IPS-15b (cell line): ENCODE measurements at regions not wholly inside any gene's neighbourhood (a gene's known extent, or its start where the extent isn't known, plus 50 kb on each side); places are given as distances from the start of the nearest gene placed in this dataset.

Source experiments
- H3K27me3 ChIP-seq: one replicate; pipeline ENCODE4 v1.6.1; 2013; ENCODE audit warnings: low read length; ENCODE audit not compliant: control insufficient read depth, insufficient read depth
- H3K36me3 ChIP-seq: one replicate; pipeline ENCODE4 v1.6.1; 2013; ENCODE audit warnings: low read length; ENCODE audit not compliant: control insufficient read depth, insufficient read depth
- H3K4me1 ChIP-seq: one replicate; pipeline ENCODE4 v1.6.1; 2013; ENCODE audit warnings: mild to moderate bottlenecking, low read length; ENCODE audit not compliant: control insufficient read depth, insufficient read depth
- H3K4me3 ChIP-seq: one replicate; pipeline ENCODE4 v1.5.1; 2013; ENCODE audit warnings: low read depth, low read length
- H3K9ac ChIP-seq: one replicate; pipeline ENCODE4 v1.6.1; 2013; ENCODE audit warnings: low read depth, mild to moderate bottlenecking, low read length
- H3K9me3 ChIP-seq: one replicate; pipeline ENCODE4 v1.6.1; 2013; ENCODE audit warnings: mild to moderate bottlenecking, low read length; ENCODE audit not compliant: control insufficient read depth, insufficient read depth

DNA sequence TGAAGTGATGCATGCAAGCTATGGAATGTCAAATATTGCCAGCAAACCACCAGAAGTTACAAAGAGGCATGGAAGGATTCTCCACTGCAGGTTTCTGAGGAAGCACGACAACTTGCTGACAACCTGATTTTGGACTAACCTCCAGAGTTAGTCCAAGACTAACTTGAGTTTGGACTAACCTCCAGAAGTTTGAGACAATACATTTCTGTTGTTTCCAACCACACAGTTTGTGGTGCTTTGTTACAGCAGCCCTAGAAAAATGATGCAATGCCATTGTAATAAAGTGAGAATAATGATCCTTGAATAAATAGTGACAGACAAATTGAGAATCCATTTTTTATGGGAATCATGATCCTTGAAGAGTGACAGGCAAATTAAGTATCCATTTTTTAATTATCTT, 169.9 kb upstream of the HDDC2 start:
- Histone ChIP-seq H3K4me3 (no peak overlapping the region), H3K36me3 (no peaks in the 10 kb centered on the region), H3K4me1 (peaks cover 12% of the 10 kb centered on the region), H3K9me3 (no peaks in the 10 kb centered on the region), H3K27me3 (no peaks in the 10 kb centered on the region), H3K9ac (no peak overlapping the region)

DNA sequence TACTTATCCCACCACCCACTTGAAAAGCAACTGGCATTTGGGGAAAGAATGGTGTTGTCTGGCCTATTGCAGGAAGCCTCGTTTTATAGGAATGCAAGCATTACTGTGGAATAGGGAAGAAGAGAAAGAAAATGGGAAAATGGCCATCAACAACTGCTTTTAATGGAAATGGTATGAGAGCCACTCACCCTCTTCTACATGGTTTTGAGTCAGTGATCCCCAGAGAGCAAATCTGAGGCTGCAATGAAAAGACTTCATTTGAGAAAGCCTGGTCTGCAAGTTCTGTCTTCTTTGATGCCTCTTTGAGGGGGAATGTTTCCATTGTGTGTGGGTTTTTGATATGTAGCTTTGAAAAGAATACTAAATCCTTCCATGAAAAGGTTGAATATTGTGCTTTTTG, 172.3 kb upstream of the HDDC2 start:
- Histone ChIP-seq H3K9ac (no peak overlapping the region), H3K27me3 (no peaks in the 10 kb centered on the region), H3K4me3 (no peak overlapping the region), H3K4me1 (peaks cover 5% of the 10 kb centered on the region), H3K36me3 (no peaks in the 10 kb centered on the region), H3K9me3 (no peaks in the 10 kb centered on the region)

DNA sequence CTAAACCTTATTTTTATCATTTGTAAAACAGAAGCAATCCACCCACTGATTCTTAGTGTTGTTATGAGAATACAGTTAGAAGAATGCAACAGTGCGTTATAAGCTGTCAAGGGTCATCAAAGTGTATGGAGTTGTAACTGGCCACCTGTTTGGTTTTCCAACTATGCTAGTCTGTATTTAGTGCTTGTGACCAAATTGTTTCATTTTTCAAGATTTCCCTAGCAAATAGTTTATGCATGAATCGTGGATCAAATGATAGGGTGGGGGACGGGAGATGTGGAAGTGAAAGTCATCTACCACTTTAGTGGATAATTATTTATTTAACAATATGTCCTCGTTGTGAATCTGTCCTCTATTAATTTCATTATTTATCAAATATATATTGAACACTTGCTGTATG, 175.4 kb upstream of the HDDC2 start:
- Histone ChIP-seq H3K9me3 (no peaks in the 10 kb centered on the region), H3K36me3 (no peaks in the 10 kb centered on the region), H3K9ac (no peak overlapping the region), H3K4me3 (no peak overlapping the region), H3K4me1 (no peaks in the 10 kb centered on the region), H3K27me3 (no peaks in the 10 kb centered on the region)

DNA sequence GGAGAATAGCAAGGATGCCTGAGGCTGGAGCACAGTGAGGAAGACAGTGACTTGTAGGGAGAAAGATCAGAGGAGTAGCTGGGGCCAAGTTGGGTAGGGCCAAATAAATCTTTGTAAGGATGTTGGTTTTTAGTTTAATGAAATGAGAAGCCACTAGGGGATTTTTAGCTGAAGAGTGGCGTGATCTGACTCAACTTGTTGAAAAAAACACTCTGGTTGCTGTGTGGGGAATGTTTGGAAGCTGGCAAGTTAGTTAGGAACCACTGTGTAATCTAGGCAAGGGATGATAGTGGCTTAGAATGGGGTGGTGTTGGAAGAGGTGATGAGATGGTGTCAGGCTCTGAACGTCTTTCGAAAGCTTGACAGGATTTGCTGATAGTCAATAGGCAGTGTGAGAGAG, 176.1 kb upstream of the HDDC2 start:
- Histone ChIP-seq H3K4me1 (no peaks in the 10 kb centered on the region), H3K4me3 (no peak overlapping the region), H3K27me3 (no peaks in the 10 kb centered on the region), H3K9me3 (no peaks in the 10 kb centered on the region), H3K36me3 (no peaks in the 10 kb centered on the region), H3K9ac (no peak overlapping the region)

DNA sequence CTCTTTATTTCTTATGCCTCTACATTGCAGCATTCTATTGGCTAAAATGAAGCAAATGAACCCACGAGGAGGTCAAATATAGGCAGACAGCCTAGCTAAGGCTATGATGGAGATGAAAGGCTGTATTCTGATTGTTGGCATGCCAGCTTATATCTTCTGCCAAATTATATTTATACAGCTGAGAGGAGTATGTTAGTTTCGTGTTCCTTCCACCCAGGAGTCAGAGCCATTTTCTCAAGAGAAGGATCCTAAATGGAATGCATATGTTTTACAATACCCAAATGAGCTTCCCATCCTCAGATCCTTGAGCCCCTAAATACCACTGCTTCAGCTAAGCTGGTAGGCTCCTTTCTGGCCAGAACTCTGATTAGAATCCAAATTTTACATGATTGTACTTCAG, 178.4 kb upstream of the HDDC2 start:
- no peaks in the 10 kb centered on the region for H3K36me3 ChIP-seq
- H3K9ac ChIP-seq, result no peak overlapping the region
- H3K4me3 ChIP-seq, result no peak overlapping the region
- no peaks in the 10 kb centered on the region for H3K27me3 ChIP-seq
- H3K9me3 ChIP-seq, result no peaks in the 10 kb centered on the region
- H3K4me1 ChIP-seq, result no peaks in the 10 kb centered on the region

DNA sequence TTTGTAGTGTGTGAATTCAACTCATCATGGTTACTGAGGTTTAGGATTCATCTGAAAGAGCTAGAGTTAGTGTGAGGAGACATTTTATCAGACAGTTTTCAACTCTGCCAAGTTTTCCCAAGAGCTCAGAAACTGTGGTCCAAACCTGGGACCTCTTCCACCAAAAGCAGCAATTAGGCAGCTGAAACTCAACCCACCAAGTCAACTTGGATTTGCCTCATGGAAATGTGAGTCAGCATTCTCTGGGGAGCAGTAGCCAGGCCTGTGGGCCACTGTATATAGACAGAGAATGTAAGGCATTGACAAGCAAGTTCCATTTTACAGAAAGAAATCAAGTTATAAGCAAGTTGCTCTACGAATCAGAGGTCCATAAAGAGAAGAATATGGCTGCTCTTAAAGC, 178.8 kb upstream of the HDDC2 start:
- Histone ChIP-seq H3K36me3 (no peaks in the 10 kb centered on the region), H3K4me3 (no peak overlapping the region), H3K27me3 (no peaks in the 10 kb centered on the region), H3K9me3 (no peaks in the 10 kb centered on the region), H3K9ac (no peak overlapping the region), H3K4me1 (no peaks in the 10 kb centered on the region)

DNA sequence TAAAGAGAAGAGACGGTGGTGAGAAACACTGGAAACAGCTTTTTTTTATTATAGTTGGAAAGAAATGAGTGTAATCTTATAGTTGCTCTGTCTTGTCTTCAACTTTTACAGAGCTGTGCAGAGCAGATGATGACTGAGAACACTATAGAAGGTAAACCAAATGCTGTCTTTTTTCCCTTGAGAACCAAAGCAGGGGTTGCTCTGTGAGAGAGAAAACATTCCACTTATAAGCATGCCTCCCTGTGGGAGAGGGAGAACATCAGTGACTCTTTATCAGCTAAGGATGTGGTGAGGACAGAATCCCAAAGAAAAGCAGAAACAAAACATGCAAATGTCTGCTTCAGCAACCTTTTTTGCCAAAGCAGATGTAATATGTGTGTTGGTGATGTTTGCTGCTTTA, 179.3 kb upstream of the HDDC2 start:
- H3K9me3 ChIP-seq, result no peaks in the 10 kb centered on the region
- H3K4me3 ChIP-seq, result no peak overlapping the region
- no peaks in the 10 kb centered on the region for H3K4me1 ChIP-seq
- no peaks in the 10 kb centered on the region for H3K36me3 ChIP-seq
- no peaks in the 10 kb centered on the region for H3K27me3 ChIP-seq
- H3K9ac ChIP-seq, result no peak overlapping the region

DNA sequence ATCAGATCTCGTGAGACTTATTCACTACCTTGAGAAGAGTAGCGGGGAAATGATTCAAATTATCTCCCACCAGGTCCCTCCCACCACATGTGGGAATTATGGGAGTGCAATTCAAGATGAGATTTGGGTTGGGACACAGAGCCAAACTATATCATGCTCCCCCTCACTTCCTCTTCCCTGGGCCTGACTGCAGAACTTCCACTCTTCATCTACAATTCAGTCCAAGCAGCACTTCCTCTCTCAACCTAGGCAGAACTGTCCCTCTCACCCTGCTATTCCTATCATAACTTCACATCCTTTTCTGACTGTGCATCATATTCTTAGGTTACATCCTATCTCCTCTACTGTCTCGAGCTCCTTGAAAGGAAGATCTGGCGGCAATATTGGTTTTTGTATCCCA, 184.0 kb upstream of the HDDC2 start:
- Histone ChIP-seq H3K4me1 (no peaks in the 10 kb centered on the region), H3K27me3 (no peaks in the 10 kb centered on the region), H3K9me3 (no peaks in the 10 kb centered on the region), H3K4me3 (no peak overlapping the region), H3K9ac (no peak overlapping the region), H3K36me3 (no peaks in the 10 kb centered on the region)

DNA sequence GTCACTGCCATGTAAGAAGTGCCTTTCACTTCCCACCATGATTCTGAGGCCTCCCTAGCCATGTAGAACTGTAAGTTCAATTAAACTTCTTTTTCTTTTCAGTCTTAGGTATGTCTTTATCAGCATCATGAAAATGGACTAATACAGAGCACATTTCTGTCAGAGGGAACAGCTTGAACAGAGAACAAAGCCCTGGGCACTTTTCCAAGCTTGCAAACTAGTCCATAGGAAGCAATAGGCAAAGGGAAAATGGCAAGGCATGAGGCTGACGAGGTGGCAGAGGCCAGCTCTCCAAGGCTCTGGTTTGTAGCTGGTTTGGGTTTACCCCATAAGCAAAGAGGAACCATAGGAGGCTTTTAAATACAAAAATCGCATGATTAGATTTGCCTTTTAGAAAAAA, 185.1 kb upstream of the HDDC2 start:
- Histone ChIP-seq H3K27me3 (no peaks in the 10 kb centered on the region), H3K9ac (no peak overlapping the region), H3K4me3 (no peak overlapping the region), H3K9me3 (no peaks in the 10 kb centered on the region), H3K4me1 (no peaks in the 10 kb centered on the region), H3K36me3 (no peaks in the 10 kb centered on the region)

DNA sequence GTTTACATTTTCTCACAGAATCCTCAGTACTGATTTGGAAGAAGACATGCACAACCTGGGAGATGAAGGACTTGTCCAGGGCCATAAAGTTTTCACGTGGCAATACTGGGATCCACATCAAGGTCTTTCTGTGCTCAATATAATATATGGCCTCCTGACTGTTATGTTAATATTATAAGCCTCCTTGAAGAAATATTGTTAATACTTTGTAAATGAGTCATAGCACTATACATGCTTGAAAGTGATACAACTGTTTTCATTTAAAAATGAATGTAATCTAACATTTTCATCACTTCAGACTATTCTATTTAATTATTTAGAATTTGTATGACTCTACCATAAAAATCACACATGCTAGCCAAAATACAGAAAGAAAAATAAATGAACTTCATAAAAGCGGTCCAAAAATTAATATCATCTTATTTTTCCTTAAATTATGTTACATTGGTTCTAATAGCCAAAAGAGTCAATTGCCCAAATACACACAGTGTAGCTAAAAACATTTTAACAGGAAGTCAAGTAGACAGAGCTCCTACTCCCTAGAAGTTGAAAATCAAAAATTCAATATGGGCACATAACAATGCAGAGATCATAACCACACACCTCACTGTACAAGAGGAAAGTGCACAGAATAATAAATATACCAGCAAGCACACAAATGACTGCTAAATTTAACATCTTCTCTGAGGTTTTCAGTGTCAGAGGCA, 188.0 kb upstream of the HDDC2 start:
- Histone ChIP-seq H3K9ac (no peak overlapping the region), H3K4me1 (no peaks in the 10 kb centered on the region), H3K4me3 (no peak overlapping the region), H3K9me3 (no peaks in the 10 kb centered on the region), H3K27me3 (no peaks in the 10 kb centered on the region), H3K36me3 (no peaks in the 10 kb centered on the region)

DNA sequence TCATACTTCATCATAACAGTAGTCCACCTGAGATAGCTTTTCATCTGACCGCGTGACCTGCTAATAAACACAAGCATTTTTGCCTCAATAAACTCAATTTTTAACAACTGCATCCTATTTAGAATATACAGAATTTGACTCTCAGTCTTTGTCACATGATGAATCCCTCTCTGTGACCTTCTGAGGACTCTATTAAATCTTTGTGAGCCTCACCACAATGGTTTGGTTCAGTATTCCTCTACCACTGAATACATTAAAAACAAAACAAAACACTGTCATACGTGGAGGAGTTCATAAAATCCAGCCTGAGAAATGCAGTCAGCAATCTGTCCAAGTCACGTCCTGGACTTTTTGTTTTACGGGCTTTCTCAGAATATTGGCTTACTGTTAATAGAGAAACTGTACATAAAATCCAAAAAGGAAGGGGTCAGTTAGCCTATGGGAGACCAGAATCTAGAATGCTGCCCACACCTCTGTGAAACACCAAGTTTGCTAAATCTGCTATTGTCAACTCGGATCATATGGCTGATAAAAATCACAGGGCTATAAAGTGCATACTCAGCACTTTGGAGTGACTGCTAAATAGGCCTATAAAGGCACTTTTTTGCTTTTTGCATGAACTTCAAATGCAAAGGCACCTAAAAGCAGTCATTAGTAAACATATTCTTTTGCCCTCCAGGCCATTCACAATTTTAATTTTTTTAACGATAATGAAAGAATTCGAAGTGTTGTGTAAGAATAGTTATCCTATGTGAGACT, 190.3 kb upstream of the HDDC2 start:
- Histone ChIP-seq H3K4me1 (no peaks in the 10 kb centered on the region), H3K36me3 (no peaks in the 10 kb centered on the region), H3K9ac (no peak overlapping the region), H3K9me3 (no peaks in the 10 kb centered on the region), H3K4me3 (no peak overlapping the region), H3K27me3 (no peaks in the 10 kb centered on the region)

DNA sequence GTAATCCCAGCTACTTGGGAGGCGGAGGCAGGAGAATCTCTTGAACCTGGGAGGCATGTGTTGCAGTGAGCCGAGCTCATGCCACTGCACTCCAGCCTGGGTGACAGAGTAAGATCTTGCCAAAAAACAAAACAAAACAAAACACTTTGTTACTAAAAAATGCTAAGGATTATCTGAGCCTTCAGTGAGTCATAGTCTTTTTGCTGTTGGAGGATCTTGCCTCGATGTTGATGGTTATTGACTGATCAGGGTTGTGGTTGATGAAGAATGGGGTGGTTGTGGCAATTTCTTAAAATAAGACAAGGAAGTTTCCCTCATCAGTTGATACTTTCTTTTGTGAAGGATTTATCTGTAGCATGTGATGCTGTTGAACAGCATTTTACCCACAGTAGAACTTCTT, 196.8 kb upstream of the HDDC2 start:
- H3K9me3 ChIP-seq, result no peaks in the 10 kb centered on the region
- H3K36me3 ChIP-seq, result no peaks in the 10 kb centered on the region
- H3K4me1 ChIP-seq, result peaks cover 14% of the 10 kb centered on the region
- H3K4me3 ChIP-seq, result no peak overlapping the region
- H3K27me3 ChIP-seq, result no peaks in the 10 kb centered on the region
- no peak overlapping the region for H3K9ac ChIP-seq
